ENCODE measurements at regions not wholly inside any gene's neighbourhood (a gene's known extent, or its start where the extent isn't known, plus 50 kb on each side); places are given as distances from the start of the nearest gene placed in this dataset.

- no peak for TF ChIP-seq MTERF4 (CRISPR knock-in tag; IDR thresholded peaks at IDR 0.05)
- TF ChIP-seq SAFB2 (CRISPR knock-in tag; IDR thresholded peaks at IDR 0.05; ENCODE audit: borderline replicate concordance, low read depth): no peak
- TF ChIP-seq IRF2 (CRISPR knock-in tag; IDR thresholded peaks at IDR 0.05): no peak
- no peak for TF ChIP-seq ZBTB43 (CRISPR knock-in tag; conservative IDR thresholded peaks at IDR 0.05)
- no peak for TF ChIP-seq SIX1 (CRISPR knock-in tag; IDR thresholded peaks at IDR 0.05; ENCODE audit: borderline replicate concordance)
- no peak for TF ChIP-seq SNAI1 (CRISPR knock-in tag; IDR thresholded peaks at IDR 0.05; ENCODE audit: borderline replicate concordance)
- no peak for TF ChIP-seq SIN3B (IDR thresholded peaks at IDR 0.05; ENCODE audit: low read length)
- TF ChIP-seq PHF21A (CRISPR knock-in tag; IDR thresholded peaks at IDR 0.05): no peak
- no peak for TF ChIP-seq RFX5 (IDR thresholded peaks at IDR 0.05; ENCODE audit: low read depth, low read length)
- no peak for TF ChIP-seq KDM1A (CRISPR knock-in tag; IDR thresholded peaks at IDR 0.05)
- no peak for TF ChIP-seq ZNF781 (CRISPR knock-in tag; IDR thresholded peaks at IDR 0.05; ENCODE audit: borderline replicate concordance, not compliant biosample characterization)
- TF ChIP-seq, protein P1, sequence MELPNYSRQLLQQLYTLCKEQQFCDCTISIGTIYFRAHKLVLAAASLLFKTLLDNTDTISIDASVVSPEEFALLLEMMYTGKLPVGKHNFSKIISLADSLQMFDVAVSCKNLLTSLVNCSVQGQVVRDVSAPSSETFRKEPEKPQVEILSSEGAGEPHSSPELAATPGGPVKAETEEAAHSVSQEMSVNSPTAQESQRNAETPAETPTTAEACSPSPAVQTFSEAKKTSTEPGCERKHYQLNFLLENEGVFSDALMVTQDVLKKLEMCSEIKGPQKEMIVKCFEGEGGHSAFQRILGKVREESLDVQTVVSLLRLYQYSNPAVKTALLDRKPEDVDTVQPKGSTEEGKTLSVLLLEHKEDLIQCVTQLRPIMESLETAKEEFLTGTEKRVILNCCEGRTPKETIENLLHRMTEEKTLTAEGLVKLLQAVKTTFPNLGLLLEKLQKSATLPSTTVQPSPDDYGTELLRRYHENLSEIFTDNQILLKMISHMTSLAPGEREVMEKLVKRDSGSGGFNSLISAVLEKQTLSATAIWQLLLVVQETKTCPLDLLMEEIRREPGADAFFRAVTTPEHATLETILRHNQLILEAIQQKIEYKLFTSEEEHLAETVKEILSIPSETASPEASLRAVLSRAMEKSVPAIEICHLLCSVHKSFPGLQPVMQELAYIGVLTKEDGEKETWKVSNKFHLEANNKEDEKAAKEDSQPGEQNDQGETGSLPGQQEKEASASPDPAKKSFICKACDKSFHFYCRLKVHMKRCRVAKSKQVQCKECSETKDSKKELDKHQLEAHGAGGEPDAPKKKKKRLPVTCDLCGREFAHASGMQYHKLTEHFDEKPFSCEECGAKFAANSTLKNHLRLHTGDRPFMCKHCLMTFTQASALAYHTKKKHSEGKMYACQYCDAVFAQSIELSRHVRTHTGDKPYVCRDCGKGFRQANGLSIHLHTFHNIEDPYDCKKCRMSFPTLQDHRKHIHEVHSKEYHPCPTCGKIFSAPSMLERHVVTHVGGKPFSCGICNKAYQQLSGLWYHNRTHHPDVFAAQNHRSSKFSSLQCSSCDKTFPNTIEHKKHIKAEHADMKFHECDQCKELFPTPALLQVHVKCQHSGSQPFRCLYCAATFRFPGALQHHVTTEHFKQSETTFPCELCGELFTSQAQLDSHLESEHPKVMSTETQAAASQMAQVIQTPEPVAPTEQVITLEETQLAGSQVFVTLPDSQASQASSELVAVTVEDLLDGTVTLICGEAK (IDR thresholded peaks at IDR 0.05): no peak
- TF ChIP-seq, protein P1 (CRISPR knock-in tag; IDR thresholded peaks at IDR 0.05): no peak
Observed at GRCh38 chr6:76578746-76579145, 506.3 kb upstream of the IMPG1 start (continued).

All from HepG2 (cell line).